ENCODE measurements at regions not wholly inside any gene's neighbourhood (a gene's known extent, or its start where the extent isn't known, plus 50 kb on each side); places are given as distances from the start of the nearest gene placed in this dataset.
"Not testable (repeated sequence)": the region's sequence is repeated elsewhere in the genome, so short reads cannot be mapped to it uniquely, and the experiment has no call there.

GRCh38 chr2:16218625-16219024 is 278.3 kb downstream of the MYCN start:
- no peak for ATAC-seq (replicated peaks in 6 of 8)
- H3K4me1 ChIP-seq (replicated peaks in 1 of 2), result peaks cover 34 to 40% of the 10 kb centered on the region in 2 donors
- in situ Hi-C loops (cut with MboI; ENCODE audit: low pct_unique_long_range_greater_than_20kb in 2 of 9, low sequenced_read_pairs in 9 of 9, unreplicated experiment in 9 of 9), result no loop called here
- no peak overlapping the region for H3K27ac ChIP-seq
- no peak overlapping the region for H3K4me3 ChIP-seq
- 0 to 40% (median 20%) methylated on average over 1 to 3 of the region's 3 CpGs; no CpG with 5 or more reads in 4 of the 10 experiments for WGBS, 10 experiments

- no peak for ATAC-seq (replicated peaks in 6 of 8)
- in situ Hi-C loops (cut with MboI; ENCODE audit: low pct_unique_long_range_greater_than_20kb in 2 of 9, low sequenced_read_pairs in 9 of 9, unreplicated experiment in 9 of 9), result no loop called here
These were observed 277.8 kb downstream of the MYCN start for GRCh38 chr2:16218161-16218560.

DNA sequence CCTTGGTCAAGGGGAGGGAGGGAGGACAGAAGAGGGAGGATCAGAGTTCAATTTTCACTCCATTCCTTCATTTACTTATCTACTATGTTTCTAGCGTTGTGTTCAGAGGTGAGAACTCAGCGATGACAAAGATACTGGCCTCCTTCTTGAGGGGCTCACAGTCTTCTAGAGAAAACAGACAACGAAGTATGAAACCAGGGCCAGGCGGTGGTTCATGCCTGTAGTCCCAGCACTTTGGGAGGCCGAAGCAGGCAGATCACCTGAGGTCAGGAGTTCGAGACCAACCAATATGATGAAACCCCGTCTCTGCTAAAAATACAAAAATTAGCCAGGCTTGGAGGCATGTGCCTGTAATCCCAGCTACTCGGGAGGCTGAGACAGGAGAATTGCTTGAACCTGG is 277.4 kb downstream of the MYCN start:
- H3K4me3 ChIP-seq; ATAC-seq (replicated peaks in 6 of 8); in situ Hi-C loops (cut with MboI; ENCODE audit: low pct_unique_long_range_greater_than_20kb in 2 of 9, low sequenced_read_pairs in 9 of 9, unreplicated experiment in 9 of 9): not testable (repeated sequence)
- Histone ChIP-seq H3K27ac (peak overlapping the region in 1 of 2 donors; percentile 83), H3K4me1 (replicated peaks in 1 of 2) (peaks cover 31% of the 10 kb centered on the region in 2 donors)
- 16 to 100% (median 97%) methylated on average over 1 to 6 of the region's 8 CpGs; no CpG with 5 or more reads in 4 of the 10 experiments for WGBS, 10 experiments

More at GRCh38 chr2:16218161-16218560, 277.8 kb downstream of the MYCN start:
- Histone ChIP-seq H3K4me3 (no peak overlapping the region), H3K4me1 (replicated peaks in 1 of 2) (peaks cover 34 to 35% of the 10 kb centered on the region in 2 donors), H3K27ac (no peak overlapping the region)
- WGBS, 10 experiments, result 0 to 100% (median 38%) methylated on average over 1 to 4 of the region's 5 CpGs; no CpG with 5 or more reads in 1 of the 10 experiments

- ATAC-seq (replicated peaks in 6 of 8), result no peak
- Histone ChIP-seq H3K27ac (peak overlapping the region; percentile 74 to 83), H3K4me1 (replicated peaks in 1 of 2) (peaks cover 26 to 28% of the 10 kb centered on the region in 2 donors), H3K4me3 (no peak overlapping the region)
- WGBS, 10 experiments, result 0 to 100% (median 42%) methylated on average over 1 to 3 of the region's 4 CpGs; no CpG with 5 or more reads in 4 of the 10 experiments
- in situ Hi-C loops (cut with MboI; ENCODE audit: low pct_unique_long_range_greater_than_20kb in 2 of 9, low sequenced_read_pairs in 9 of 9, unreplicated experiment in 9 of 9), result no loop called here
These were observed 276.9 kb downstream of the MYCN start for GRCh38 chr2:16217291-16217690.

- H3K27ac ChIP-seq, result peak overlapping the region; percentile 74 to 83
- peak in 5 of 8 experiments; percentile 88 to 95 (median 92) for ATAC-seq (replicated peaks in 6 of 8)
- no peak overlapping the region for H3K4me3 ChIP-seq
- WGBS, 10 experiments, result 0 to 31% (median 10%) methylated on average over 1 to 6 of the region's 11 CpGs; no CpG with 5 or more reads in 4 of the 10 experiments
- H3K4me1 ChIP-seq (replicated peaks in 1 of 2), result peaks cover 26 to 28% of the 10 kb centered on the region in 2 donors
- in situ Hi-C loops (cut with MboI; ENCODE audit: low pct_unique_long_range_greater_than_20kb in 2 of 9, low sequenced_read_pairs in 9 of 9, unreplicated experiment in 9 of 9), result no loop called here
These were observed 276.2 kb downstream of the MYCN start for GRCh38 chr2:16216558-16216945.

DNA sequence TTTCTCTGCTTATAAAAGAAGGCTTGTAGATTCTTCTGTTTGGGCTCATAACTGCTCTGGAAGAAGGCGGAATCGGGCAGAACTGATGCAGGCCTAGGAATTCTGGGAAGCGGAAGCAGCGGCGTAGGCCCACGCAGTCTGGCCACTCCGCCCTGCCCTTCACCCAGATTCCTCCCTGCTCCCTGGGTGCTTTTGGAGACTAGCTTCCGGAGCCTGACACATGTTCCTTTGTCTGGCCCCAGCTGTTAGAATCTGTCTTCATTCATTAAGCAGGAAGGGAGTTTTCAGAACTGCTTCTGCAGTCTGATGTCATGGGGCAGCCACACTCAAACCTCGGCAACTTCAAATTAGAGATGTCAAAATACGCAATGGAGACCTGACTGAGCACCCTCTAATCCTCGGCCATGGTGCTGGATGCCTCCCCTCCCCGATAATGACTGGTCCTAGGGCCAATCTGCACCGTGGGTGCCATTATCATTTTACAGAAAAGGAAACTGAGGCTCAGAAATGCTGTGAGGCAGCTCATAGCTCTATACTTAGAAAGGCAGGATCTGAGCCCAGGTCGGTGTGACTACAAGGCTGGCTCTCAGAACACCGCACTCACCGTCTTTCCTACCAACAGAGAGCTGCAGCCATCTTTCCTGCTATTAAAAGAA is 275.7 kb downstream of the MYCN start:
- Histone ChIP-seq H3K4me1 (replicated peaks in 1 of 2) (peaks cover 26 to 28% of the 10 kb centered on the region in 2 donors), H3K27ac (peak overlapping the region; percentile 74 to 83), H3K4me3 (no peak overlapping the region)
- WGBS, 10 experiments, result 8 to 74% (median 60%) methylated on average over 1 to 16 of the region's 16 CpGs; no CpG with 5 or more reads in 3 of the 10 experiments
- peak in 5 of 8 experiments; percentile 57 to 75 (median 68) for ATAC-seq (replicated peaks in 6 of 8)
- in situ Hi-C loops (cut with MboI; ENCODE audit: low pct_unique_long_range_greater_than_20kb in 2 of 9, low sequenced_read_pairs in 9 of 9, unreplicated experiment in 9 of 9), result no loop called here

- ATAC-seq (replicated peaks in 6 of 8), result no peak
These were observed 274.5 kb downstream of the MYCN start for GRCh38 chr2:16214861-16215260.

DNA sequence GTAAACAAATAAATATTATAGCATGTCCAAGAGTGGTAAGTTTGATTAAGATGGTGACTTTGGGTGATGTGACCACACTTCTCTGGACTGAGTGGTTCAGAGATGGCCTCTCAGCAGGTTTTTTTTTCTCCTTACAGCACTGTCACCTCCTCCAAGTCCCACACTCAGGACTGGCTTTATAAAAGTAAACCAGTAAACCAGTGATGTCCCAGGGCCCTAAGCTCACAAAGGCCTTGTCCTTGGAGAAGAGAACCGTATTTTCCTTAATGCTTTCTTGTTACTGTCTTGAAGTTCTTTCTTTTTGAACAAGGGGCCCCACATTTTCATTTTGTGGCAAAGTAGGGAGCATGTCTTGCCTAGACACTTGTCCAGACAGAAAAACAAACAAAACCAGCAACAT is 274.0 kb downstream of the MYCN start:
- no peak for ATAC-seq (replicated peaks in 6 of 8)
- in situ Hi-C loops (cut with MboI; ENCODE audit: low pct_unique_long_range_greater_than_20kb in 2 of 9, low sequenced_read_pairs in 9 of 9, unreplicated experiment in 9 of 9), result no loop called here
- Histone ChIP-seq H3K27ac (no peak overlapping the region), H3K4me1 (replicated peaks in 1 of 2) (peaks cover 26 to 28% of the 10 kb centered on the region in 2 donors), H3K4me3 (no peak overlapping the region)
- 13 to 100% (median 92%) methylated on average over 1 of the region's 1 CpG; no CpG with 5 or more reads in 4 of the 10 experiments for WGBS, 10 experiments

More at GRCh38 chr2:16214861-16215260, 274.5 kb downstream of the MYCN start:
- Histone ChIP-seq H3K4me1 (replicated peaks in 1 of 2) (peaks cover 26 to 28% of the 10 kb centered on the region in 2 donors), H3K27ac (no peak overlapping the region), H3K4me3 (no peak overlapping the region)
- WGBS, 10 experiments, result 13 to 100% (median 59%) methylated on average over 1 to 5 of the region's 5 CpGs; no CpG with 5 or more reads in 2 of the 10 experiments
- in situ Hi-C loops (cut with MboI; ENCODE audit: low pct_unique_long_range_greater_than_20kb in 2 of 9, low sequenced_read_pairs in 9 of 9, unreplicated experiment in 9 of 9), result no loop called here

- no peak for ATAC-seq (replicated peaks in 6 of 8)
- WGBS, 10 experiments, result 9 to 91% (median 78%) methylated on average over 2 to 5 of the region's 6 CpGs
- Histone ChIP-seq H3K4me3 (no peak overlapping the region), H3K4me1 (replicated peaks in 1 of 2) (peaks cover 19 to 21% of the 10 kb centered on the region in 2 donors), H3K27ac (no peak overlapping the region)
- in situ Hi-C loops (cut with MboI; ENCODE audit: low pct_unique_long_range_greater_than_20kb in 2 of 9, low sequenced_read_pairs in 9 of 9, unreplicated experiment in 9 of 9), result no loop called here
These were observed 272.0 kb downstream of the MYCN start for GRCh38 chr2:16212321-16212720.

GRCh38 chr2:16211341-16211740 is 271.0 kb downstream of the MYCN start:
- Histone ChIP-seq H3K4me1 (replicated peaks in 1 of 2) (peaks cover 9 to 12% of the 10 kb centered on the region in 2 donors), H3K27ac (no peak overlapping the region), H3K4me3 (no peak overlapping the region)
- in situ Hi-C loops (cut with MboI; ENCODE audit: low pct_unique_long_range_greater_than_20kb in 2 of 9, low sequenced_read_pairs in 9 of 9, unreplicated experiment in 9 of 9), result no loop called here
- no peak for ATAC-seq (replicated peaks in 6 of 8)
- 9 to 78% (median 39%) methylated on average over 1 to 4 of the region's 4 CpGs for WGBS, 10 experiments

DNA sequence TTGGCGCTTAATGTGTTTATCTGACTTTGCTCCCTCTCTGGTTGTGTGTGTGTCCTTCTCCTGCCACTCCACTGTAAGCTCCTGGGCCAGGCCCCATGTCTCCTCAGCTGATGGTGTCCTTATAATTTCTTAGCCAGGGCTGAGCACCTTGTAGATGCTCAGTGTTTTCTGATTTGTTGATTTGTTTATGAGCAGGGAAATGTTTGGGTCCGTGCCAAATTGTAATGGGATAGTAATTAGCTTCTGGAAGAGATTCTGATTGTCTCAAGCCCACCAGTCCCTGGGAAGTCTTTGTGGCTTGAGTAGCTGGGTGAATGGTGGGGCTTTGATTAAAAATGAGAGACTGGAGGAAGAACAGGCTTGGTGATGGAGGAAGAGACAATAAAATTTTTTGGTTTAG is 270.5 kb downstream of the MYCN start:
- in situ Hi-C loops (cut with MboI; ENCODE audit: low pct_unique_long_range_greater_than_20kb in 2 of 9, low sequenced_read_pairs in 9 of 9, unreplicated experiment in 9 of 9), result no loop called here
- 9 to 100% (median 88%) methylated on average over 1 to 2 of the region's 2 CpGs; no CpG with 5 or more reads in 2 of the 10 experiments for WGBS, 10 experiments
- Histone ChIP-seq H3K4me3 (no peak overlapping the region), H3K4me1 (replicated peaks in 1 of 2) (peaks cover 4 to 7% of the 10 kb centered on the region in 2 donors), H3K27ac (no peak overlapping the region)
- ATAC-seq (replicated peaks in 6 of 8), result no peak

DNA sequence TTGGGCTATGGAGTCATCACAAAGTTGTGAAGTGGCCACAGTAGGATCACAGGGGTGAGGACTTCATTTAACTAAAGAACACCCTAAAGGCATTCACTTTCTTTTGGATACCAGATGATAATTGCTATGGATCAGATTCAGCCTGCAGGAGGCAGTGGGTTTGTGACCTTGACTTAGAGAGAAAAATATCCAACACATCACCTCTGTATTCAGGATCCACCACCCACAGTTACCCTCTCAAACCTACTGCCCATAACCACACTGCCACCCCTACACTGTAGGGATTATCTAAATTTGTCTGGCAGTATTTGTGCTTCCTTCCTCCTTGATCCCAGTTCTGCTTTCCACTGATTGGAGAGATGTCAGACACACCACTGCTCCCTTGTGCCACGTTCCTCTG is 269.4 kb downstream of the MYCN start:
- Histone ChIP-seq H3K4me1 (replicated peaks in 1 of 2) (peaks cover 8 to 11% of the 10 kb centered on the region in 2 donors), H3K27ac (no peak overlapping the region), H3K4me3 (no peak overlapping the region)
- in situ Hi-C loops (cut with MboI; ENCODE audit: low pct_unique_long_range_greater_than_20kb in 2 of 9, low sequenced_read_pairs in 9 of 9, unreplicated experiment in 9 of 9), result no loop called here
- no peak for ATAC-seq (replicated peaks in 6 of 8)
- 0 to 100% (median 40%) methylated on average over 1 of the region's 1 CpG; no CpG with 5 or more reads in 5 of the 10 experiments for WGBS, 10 experiments

- peaks cover 16 to 19% of the 10 kb centered on the region in 2 donors for H3K4me1 ChIP-seq (replicated peaks in 1 of 2)
- in situ Hi-C loops (cut with MboI; ENCODE audit: low pct_unique_long_range_greater_than_20kb in 2 of 9, low sequenced_read_pairs in 9 of 9, unreplicated experiment in 9 of 9), result no loop called here
- no CpG with 5 or more reads among the region's 1 CpG for WGBS, 10 experiments
- no peak for ATAC-seq (replicated peaks in 6 of 8)
- no peak overlapping the region for H3K27ac ChIP-seq
- H3K4me3 ChIP-seq, result no peak overlapping the region
These were observed 268.6 kb downstream of the MYCN start for GRCh38 chr2:16208921-16209320.

All from motor neuron (in vitro differentiated cells).